ENCODE measurements at regions not wholly inside any gene's neighbourhood (a gene's known extent, or its start where the extent isn't known, plus 50 kb on each side); places are given as distances from the start of the nearest gene placed in this dataset.

DNA sequence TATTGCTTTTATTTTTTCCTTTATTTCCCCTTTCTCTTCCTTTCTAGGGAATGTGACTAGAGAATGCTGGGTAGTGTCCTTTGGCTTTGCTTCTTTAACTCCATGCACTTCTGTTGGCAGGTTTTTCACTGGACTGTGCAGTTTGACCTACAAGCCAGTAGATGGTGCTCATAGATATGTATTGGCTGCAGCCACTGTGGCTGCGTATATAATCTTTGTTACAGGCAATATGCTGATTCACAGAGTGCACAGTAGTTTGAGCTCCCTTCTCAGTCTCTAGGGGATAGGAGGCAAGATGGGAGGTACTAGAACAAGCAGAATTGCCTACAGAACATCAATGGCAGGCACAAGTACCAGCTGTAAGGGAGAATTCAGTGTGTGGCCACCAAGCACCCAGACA is 503.5 kb downstream of the LRFN5 start:
- no peak for DNase-seq (ENCODE audit: extremely low read depth in 1 of 2, low read depth in 1 of 2)

DNA sequence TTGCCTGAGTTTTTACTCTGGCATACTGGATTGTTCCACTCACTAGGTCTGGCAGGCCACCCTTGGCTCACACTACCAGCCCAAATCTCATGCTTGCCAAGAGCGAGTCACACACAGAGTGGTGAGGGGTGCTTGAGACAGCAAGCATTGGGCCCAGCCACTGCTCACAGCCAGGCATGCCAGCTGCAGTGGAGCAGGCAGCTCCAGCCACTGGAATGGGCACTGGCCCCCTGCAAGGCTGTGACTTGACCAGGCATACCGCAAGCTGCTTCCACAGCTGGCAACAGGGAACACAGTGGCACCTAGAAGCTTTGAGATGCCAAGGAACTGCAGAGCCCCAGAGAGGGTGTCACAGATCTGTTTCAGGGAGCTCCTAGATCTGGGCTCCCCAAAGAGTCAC is 488.5 kb downstream of the LRFN5 start:
- DNase-seq (ENCODE audit: extremely low read depth in 1 of 2, low read depth in 1 of 2) = no peak

- no peak for DNase-seq (ENCODE audit: extremely low read depth in 1 of 2, low read depth in 1 of 2)
Measured at GRCh38 chr14:42090122-42090521, 483.4 kb downstream of the LRFN5 start.

- no peak for DNase-seq (ENCODE audit: extremely low read depth in 1 of 2, low read depth in 1 of 2)
Measured at GRCh38 chr14:42079911-42080310, 473.2 kb downstream of the LRFN5 start.

- DNase-seq (ENCODE audit: extremely low read depth in 1 of 2, low read depth in 1 of 2) = no peak
Measured at GRCh38 chr14:42078345-42078744, 471.7 kb downstream of the LRFN5 start.

GRCh38 chr14:42070031-42070430 is 463.4 kb downstream of the LRFN5 start:
- no peak for DNase-seq (ENCODE audit: extremely low read depth in 1 of 2, low read depth in 1 of 2)

- no peak for DNase-seq (ENCODE audit: extremely low read depth in 1 of 2, low read depth in 1 of 2)
Measured at GRCh38 chr14:42057111-42057510, 450.4 kb downstream of the LRFN5 start.

- no peak for DNase-seq (ENCODE audit: extremely low read depth in 1 of 2, low read depth in 1 of 2)
Measured at GRCh38 chr14:42047421-42048055, 440.9 kb downstream of the LRFN5 start.

DNA sequence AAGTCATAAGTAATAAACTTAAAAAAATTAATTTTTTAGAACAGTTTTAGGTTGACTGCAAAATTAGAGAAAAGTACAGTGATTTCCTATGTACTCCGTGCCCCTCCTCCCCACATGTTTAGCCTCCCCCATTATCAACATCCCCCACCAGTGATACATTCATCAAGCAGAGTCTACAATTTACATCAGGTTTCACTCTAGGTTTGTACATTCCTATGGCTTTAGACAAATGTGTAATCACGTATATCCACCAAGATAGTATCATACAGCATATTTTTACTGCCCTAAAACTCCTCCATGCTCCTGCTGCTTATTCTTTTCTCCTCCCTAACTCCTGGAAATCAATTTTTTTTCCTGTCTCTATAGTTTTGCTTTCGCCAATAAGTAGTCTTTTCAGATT is 438.7 kb downstream of the LRFN5 start:
- no peak for DNase-seq (ENCODE audit: extremely low read depth in 1 of 2, low read depth in 1 of 2)

- no peak for DNase-seq (ENCODE audit: extremely low read depth in 1 of 2, low read depth in 1 of 2)
Measured at GRCh38 chr14:42028607-42029006, 421.9 kb downstream of the LRFN5 start.

DNA sequence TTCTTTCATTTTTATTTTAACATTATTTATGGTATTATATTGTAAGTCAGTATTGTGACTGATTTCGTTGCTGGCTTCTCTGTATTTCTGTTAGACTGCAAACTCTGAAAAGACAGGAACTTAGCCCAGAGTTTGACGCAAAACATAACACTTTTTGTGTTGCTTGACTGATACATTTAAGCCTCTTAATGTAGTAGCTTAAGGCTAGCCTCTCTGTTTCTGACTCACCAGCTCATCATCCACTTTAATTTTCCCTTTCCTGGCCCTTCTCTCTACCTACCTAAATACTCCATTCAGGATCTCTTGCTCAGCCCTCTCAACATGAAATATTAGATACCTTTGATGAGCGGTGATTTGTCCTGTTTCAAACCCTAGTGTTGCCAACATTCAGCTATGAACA is 420.6 kb downstream of the LRFN5 start:
- no peak for DNase-seq (ENCODE audit: extremely low read depth in 1 of 2, low read depth in 1 of 2)

GRCh38 chr14:42023452-42023851 is 416.8 kb downstream of the LRFN5 start:
- DNase-seq (ENCODE audit: extremely low read depth in 1 of 2, low read depth in 1 of 2) = no peak

GRCh38 chr14:42014301-42014700 is 407.6 kb downstream of the LRFN5 start:
- no peak for DNase-seq (ENCODE audit: extremely low read depth in 1 of 2, low read depth in 1 of 2)

DNA sequence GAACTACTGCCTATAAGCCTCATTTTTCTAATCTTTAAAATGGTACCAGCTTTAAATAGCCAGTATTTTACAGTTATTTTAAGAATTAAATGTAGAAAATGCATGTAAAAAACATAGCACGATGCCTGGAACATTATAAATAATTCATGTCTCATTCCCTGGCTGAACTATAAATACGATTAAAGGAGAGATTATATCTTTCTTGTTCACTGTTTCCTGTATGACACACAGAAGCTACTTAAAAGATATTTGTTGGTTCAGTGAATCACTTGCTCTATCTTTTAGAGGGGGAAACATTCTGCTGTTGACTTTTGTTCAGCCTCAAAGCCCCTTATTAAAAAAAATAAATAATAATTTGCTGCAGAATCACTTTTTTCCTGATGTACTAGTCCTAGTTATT is 406.9 kb downstream of the LRFN5 start:
- no peak for DNase-seq (ENCODE audit: extremely low read depth in 1 of 2, low read depth in 1 of 2)

DNA sequence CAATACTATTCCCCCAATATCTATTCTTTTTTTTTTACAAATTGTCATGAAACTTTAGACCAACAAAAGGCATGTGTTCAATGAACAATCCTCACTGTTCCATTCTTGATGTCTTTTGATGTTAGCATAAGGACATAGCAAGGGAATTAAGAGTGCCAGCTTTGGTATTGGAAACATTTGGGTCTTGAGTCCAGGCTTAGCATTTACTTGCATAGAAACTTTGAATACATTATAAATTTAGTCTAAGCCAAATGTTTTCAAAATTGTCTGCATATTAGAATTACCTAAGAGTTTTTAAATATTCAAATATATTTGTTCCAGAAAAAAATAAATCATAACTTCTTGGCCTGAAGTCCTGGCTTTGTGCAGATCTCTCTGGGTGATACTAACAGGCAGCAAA is 406.5 kb downstream of the LRFN5 start:
- no peak for DNase-seq (ENCODE audit: extremely low read depth in 1 of 2, low read depth in 1 of 2)

GRCh38 chr14:42011221-42011620 is 404.5 kb downstream of the LRFN5 start:
- DNase-seq (ENCODE audit: extremely low read depth in 1 of 2, low read depth in 1 of 2) = no peak

DNA sequence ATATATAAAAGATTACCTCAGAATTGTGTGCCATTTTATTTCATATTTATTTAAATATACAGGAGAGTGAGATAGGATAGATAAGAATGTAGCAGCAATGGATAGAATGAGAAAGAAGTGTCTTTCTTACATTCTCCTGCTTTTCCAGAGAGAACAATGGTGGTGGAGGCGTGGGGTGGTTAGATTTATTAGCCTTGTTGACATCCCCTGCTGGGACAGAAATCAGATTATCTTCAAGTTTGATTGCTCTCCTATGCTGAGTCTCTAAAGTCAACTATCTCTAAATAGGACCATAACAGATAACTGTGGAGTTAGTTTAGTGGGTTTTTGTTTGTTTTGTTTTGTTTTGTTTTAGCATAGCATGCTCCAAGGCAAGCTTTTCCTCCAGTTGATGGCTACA is 397.6 kb downstream of the LRFN5 start:
- DNase-seq (ENCODE audit: extremely low read depth in 1 of 2, low read depth in 1 of 2) = no peak

- no peak for DNase-seq (ENCODE audit: extremely low read depth in 1 of 2, low read depth in 1 of 2)
Measured at GRCh38 chr14:42002141-42002540, 395.5 kb downstream of the LRFN5 start.

DNA sequence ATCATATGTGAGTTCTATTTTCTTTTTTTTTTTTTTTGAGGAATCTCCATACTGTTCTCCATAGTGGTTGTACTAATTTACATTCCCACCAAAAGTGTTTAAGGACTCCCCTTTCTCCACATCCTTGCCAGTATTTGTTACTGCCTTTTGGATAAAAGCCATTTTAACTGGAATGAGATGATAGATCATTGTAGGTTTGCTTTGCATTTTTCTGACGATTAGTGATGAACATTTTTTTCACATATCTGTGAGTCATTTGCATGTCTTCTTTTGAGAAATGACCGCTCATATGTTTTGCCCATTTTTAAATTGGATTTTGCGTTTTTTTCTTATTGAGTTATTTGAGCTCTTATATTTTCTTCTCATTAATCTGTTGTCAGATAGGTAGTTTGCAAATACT is 394.8 kb downstream of the LRFN5 start:
- DNase-seq (ENCODE audit: extremely low read depth in 1 of 2, low read depth in 1 of 2) = no peak

DNA sequence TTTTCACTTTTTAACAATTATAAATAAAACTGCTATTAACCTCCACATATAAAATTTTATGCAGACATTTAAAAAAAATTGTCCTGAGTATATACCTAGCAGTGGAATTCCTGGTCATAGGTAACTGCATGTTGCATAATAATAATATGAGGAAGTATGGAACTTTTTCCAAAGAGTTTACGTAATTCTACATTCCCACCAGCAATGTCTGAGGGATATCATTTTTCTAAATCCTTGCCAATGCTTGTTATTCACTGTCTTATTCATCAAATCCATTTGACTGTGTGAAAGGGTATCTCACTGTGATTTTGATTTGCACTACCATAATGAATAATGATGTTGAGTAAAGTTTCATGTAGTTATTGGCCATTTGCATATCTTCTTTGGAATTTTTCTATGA is 393.8 kb downstream of the LRFN5 start:
- DNase-seq (ENCODE audit: extremely low read depth in 1 of 2, low read depth in 1 of 2) = no peak

DNA sequence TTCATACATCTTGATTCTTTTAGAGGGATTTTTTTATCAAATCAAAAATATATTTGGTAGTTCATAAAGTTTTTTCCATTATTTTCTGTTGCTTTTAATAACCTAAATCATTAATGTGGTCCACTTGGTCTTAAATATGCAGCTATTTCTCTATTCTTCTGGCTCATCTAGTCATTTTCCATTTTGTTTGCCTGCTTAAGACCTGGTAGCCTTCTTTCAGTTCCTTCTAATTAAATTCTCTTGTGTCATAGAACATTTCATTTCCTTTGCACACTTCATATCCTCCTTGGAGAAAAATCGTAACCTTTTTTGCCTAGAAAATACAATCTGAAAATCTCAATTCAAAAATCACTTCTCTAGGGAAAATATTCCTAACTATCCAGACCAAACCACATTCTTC is 387.0 kb downstream of the LRFN5 start:
- no peak for DNase-seq (ENCODE audit: extremely low read depth in 1 of 2, low read depth in 1 of 2)

GRCh38 chr14:41986700-41987099 is 380.0 kb downstream of the LRFN5 start:
- no peak for DNase-seq (ENCODE audit: extremely low read depth in 1 of 2, low read depth in 1 of 2)

DNA sequence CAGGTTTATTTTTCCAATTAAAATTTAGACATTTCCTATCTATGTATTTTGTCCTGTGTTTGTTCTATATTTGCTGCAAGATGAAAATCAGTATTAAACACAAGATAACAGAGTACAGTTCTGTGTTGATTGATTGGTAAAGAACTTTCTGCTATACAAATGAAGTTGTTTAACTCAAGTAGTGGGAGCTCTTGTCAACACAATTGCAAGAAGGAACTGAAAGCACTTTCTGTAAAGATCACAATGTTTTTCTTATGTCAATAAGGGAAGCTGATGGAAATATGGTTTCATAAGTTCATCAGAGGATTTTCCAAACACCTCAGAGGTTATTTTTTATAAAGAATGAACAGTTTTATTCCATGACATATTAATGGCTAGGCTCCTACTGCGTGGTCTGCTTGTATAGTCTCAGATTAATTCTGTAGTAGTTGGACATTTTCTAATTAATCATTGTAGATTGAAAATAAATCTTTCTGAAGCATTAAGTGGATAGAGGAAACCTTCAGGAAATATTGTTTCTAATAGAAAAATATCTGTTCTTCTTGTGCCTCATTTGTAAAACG is 379.5 kb downstream of the LRFN5 start:
- no peak for DNase-seq (ENCODE audit: extremely low read depth in 1 of 2, low read depth in 1 of 2)
